Vagina (tissue), 2 donors: ENCODE measurements at regions not wholly inside any gene's neighbourhood (a gene's known extent, or its start where the extent isn't known, plus 50 kb on each side); places are given as distances from the start of the nearest gene placed in this dataset.

Experiments
- DNase-seq, 2 donors: peaks; one replicate each; pipeline ENCODE4 v3.0.0-alpha.2; 2017; ENCODE audit errors: extremely low spot score in 2 of 2
- H3K27ac ChIP-seq: fragments of 200-600 bp; sonication (generic); one replicate; pipeline ENCODE4 v1.5.1; 2019
- H3K27me3 ChIP-seq: fragments of 200-600 bp; sonication (generic); one replicate; pipeline ENCODE4 v1.5.1; 2019
- H3K36me3 ChIP-seq, 2 donors: fragments of 200-600 bp; sonication (generic); one replicate each; pipeline ENCODE4 v1.5.1; 2017 to 2019
- H3K4me1 ChIP-seq: fragments of 200-600 bp; sonication (generic); one replicate; pipeline ENCODE4 v1.5.1; 2019
- H3K4me3 ChIP-seq, 2 donors: fragments of 200-600 bp; sonication (generic); 1 replicate in 1 of 2; 2 replicates in 1 of 2; pipeline ENCODE4 v1.5.1; 2016 to 2019
- H3K9me3 ChIP-seq: fragments of 200-600 bp; sonication (generic); one replicate; pipeline ENCODE4 v1.5.1; 2019
- CTCF ChIP-seq, 3 experiments: fragments of 450-650 bp in 2 of 3; fragments of 200-600 bp in 1 of 3; sonication (generic) in 1 of 3; IDR thresholded peaks; one replicate each; pipeline ENCODE4 v1.5.1; 2017 to 2019; ENCODE audit warnings: antibody characterized with exemption in 3 of 3, mild to moderate bottlenecking in 2 of 3, moderate library complexity in 2 of 3
- POLR2A ChIP-seq, 2 donors: fragments of 450-650 bp; IDR thresholded peaks; one replicate each; pipeline ENCODE4 v1.6.1; 2017; ENCODE audit warnings: antibody characterized with exemption in 2 of 2, mild to moderate bottlenecking in 2 of 2, moderate library complexity in 2 of 2
- POLR2AphosphoS5 ChIP-seq, 2 donors: sonication (generic); formaldehyde crosslinking; IDR thresholded peaks; one replicate each; pipeline ENCODE4 v1.9.0; 2017; ENCODE audit warnings: antibody characterized with exemption in 2 of 2, mild to moderate bottlenecking in 2 of 2, low read depth in 1 of 2; ENCODE audit not compliant: insufficient read depth in 1 of 2
- intact Hi-C: fragments of 100-400 bp; cut with DNase I; formaldehyde crosslinking; loops from one replicate; pipeline ENCODE4 v1.15.1; 2023

- Histone ChIP-seq H3K4me3 (no peak overlapping the region), H3K27me3 (no peaks in the 10 kb centered on the region), H3K9me3 (no peaks in the 10 kb centered on the region), H3K27ac (no peak overlapping the region), H3K36me3 (no peaks in the 10 kb centered on the region), H3K4me1 (no peaks in the 10 kb centered on the region)
- DNase-seq = no peak
- intact Hi-C loops = no loop called here
- TF ChIP-seq POLR2A (IDR thresholded peaks at IDR 0.05) (no peak), CTCF (IDR thresholded peaks at IDR 0.05) (no peak), POLR2AphosphoS5 (IDR thresholded peaks at IDR 0.05; ENCODE audit: insufficient read depth in 1 of 2, low read depth in 1 of 2) (no peak)
These were observed 353.0 kb downstream of the ANKRD30A start for GRCh38 chr10:37478381-37478780.

GRCh38 chr10:37476285-37476684 is 350.9 kb downstream of the ANKRD30A start:
- H3K27ac ChIP-seq = no peak overlapping the region
- H3K4me1 ChIP-seq = no peaks in the 10 kb centered on the region
- intact Hi-C loops = no loop called here
- H3K9me3 ChIP-seq = no peaks in the 10 kb centered on the region
- H3K36me3 ChIP-seq = no peaks in the 10 kb centered on the region
- no peak for TF ChIP-seq POLR2AphosphoS5 (IDR thresholded peaks at IDR 0.05; ENCODE audit: insufficient read depth in 1 of 2, low read depth in 1 of 2)
- no peak for TF ChIP-seq CTCF (IDR thresholded peaks at IDR 0.05)
- no peak for TF ChIP-seq POLR2A (IDR thresholded peaks at IDR 0.05)
- DNase-seq = no peak
- no peak overlapping the region for H3K4me3 ChIP-seq
- H3K27me3 ChIP-seq = no peaks in the 10 kb centered on the region

GRCh38 chr10:37474645-37475044 is 349.2 kb downstream of the ANKRD30A start:
- Histone ChIP-seq H3K4me3 (no peak overlapping the region), H3K9me3 (no peaks in the 10 kb centered on the region), H3K36me3 (no peaks in the 10 kb centered on the region), H3K4me1 (no peaks in the 10 kb centered on the region), H3K27ac (no peak overlapping the region), H3K27me3 (no peaks in the 10 kb centered on the region)
- DNase-seq = no peak
- intact Hi-C loops = no loop called here
- TF ChIP-seq CTCF (IDR thresholded peaks at IDR 0.05) (no peak), POLR2A (IDR thresholded peaks at IDR 0.05) (no peak), POLR2AphosphoS5 (IDR thresholded peaks at IDR 0.05; ENCODE audit: insufficient read depth in 1 of 2, low read depth in 1 of 2) (no peak)

DNA sequence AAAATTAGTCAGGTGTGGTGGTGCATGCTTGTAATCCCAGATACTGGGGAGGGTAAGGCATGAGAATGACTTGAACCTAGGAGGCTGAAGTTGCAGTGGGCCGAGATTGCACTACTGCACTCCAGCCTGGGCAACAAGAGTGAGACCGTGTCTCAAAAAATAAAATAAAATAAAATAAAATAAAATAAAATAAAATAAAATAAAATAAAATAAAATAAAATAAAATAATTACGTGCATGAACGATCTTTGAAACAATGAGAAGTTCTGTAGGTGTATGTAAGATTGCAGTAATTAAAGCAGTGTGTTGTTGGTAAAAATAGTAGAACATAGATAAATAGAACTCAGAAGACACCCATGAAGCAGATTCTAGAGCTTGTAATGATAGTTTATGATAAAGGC is 348.5 kb downstream of the ANKRD30A start:
- no peak overlapping the region for H3K27ac ChIP-seq
- no peaks in the 10 kb centered on the region for H3K27me3 ChIP-seq
- H3K9me3 ChIP-seq = no peaks in the 10 kb centered on the region
- H3K36me3 ChIP-seq = no peaks in the 10 kb centered on the region
- H3K4me1 ChIP-seq = no peaks in the 10 kb centered on the region
- no peak for TF ChIP-seq POLR2AphosphoS5 (IDR thresholded peaks at IDR 0.05; ENCODE audit: insufficient read depth in 1 of 2, low read depth in 1 of 2)
- no peak for TF ChIP-seq POLR2A (IDR thresholded peaks at IDR 0.05)
- no peak for TF ChIP-seq CTCF (IDR thresholded peaks at IDR 0.05)
- intact Hi-C loops = no loop called here
- DNase-seq = no peak
- H3K4me3 ChIP-seq = no peak overlapping the region

- H3K36me3 ChIP-seq = no peaks in the 10 kb centered on the region
- H3K27me3 ChIP-seq = no peaks in the 10 kb centered on the region
- H3K4me3 ChIP-seq = no peak overlapping the region
- H3K4me1 ChIP-seq = no peaks in the 10 kb centered on the region
- H3K27ac ChIP-seq = no peak overlapping the region
- H3K9me3 ChIP-seq = no peaks in the 10 kb centered on the region
- intact Hi-C loops = no loop called here
- TF ChIP-seq POLR2AphosphoS5 (IDR thresholded peaks at IDR 0.05; ENCODE audit: insufficient read depth in 1 of 2, low read depth in 1 of 2) = no peak
- TF ChIP-seq POLR2A (IDR thresholded peaks at IDR 0.05) = no peak
- no peak for TF ChIP-seq CTCF (IDR thresholded peaks at IDR 0.05)
- no peak for DNase-seq
These were observed 341.8 kb downstream of the ANKRD30A start for GRCh38 chr10:37467246-37467645.
